Thoracic aorta (tissue), 2 donors: ENCODE measurements at regions not wholly inside any gene's neighbourhood (a gene's known extent, or its start where the extent isn't known, plus 50 kb on each side); places are given as distances from the start of the nearest gene placed in this dataset.

ENCODE experiments used
- ATAC-seq: fragments of 150-250 bp; one replicate; pipeline ENCODE4 v1.8.0; 2017; ENCODE audit warnings: low read depth; ENCODE audit not compliant: insufficient number of reproducible peaks, low FRiP score
- DNase-seq: peaks from one replicate; pipeline ENCODE4 v3.0.0-alpha.2; 2020; ENCODE audit warnings: low spot score
- H3K27ac ChIP-seq, 2 donors: fragments of 200-600 bp; sonication (generic); 1 replicate in 1 of 2; 2 replicates in 1 of 2; pipeline ENCODE4 v1.5.1; 2016; ENCODE audit warnings: mild to moderate bottlenecking in 2 of 2, moderate library complexity in 2 of 2
- H3K27me3 ChIP-seq: fragments of 200-600 bp; sonication (generic); replicated peaks from 2 replicates; pipeline ENCODE4 v1.6.0; 2016; ENCODE audit warnings: mild to moderate bottlenecking; ENCODE audit not compliant: insufficient read depth
- H3K36me3 ChIP-seq: fragments of 200-600 bp; sonication (generic); one replicate; pipeline ENCODE4 v1.5.1; 2016
- H3K4me1 ChIP-seq, 2 donors: fragments of 200-600 bp; sonication (generic); 1 replicate in 1 of 2; 2 replicates in 1 of 2; pipeline versions ENCODE4 v1.5.1 to v1.6.0; 2016; ENCODE audit warnings: low read depth in 2 of 2, mild to moderate bottlenecking in 1 of 2; ENCODE audit not compliant: control insufficient read depth in 1 of 2
- H3K4me3 ChIP-seq: fragments of 200-600 bp; sonication (generic); 2 replicates; pipeline ENCODE4 v1.5.1; 2016; ENCODE audit warnings: mild to moderate bottlenecking
- H3K9me3 ChIP-seq: fragments of 200-600 bp; sonication (generic); 2 replicates; pipeline ENCODE4 v1.5.1; 2016
- TF ChIP-seq, protein P1 (sequence below): fragments of 200-600 bp; sonication (generic); IDR thresholded peaks from one replicate; pipeline ENCODE4 v1.5.1; 2019; ENCODE audit warnings: antibody characterized with exemption

DNA sequence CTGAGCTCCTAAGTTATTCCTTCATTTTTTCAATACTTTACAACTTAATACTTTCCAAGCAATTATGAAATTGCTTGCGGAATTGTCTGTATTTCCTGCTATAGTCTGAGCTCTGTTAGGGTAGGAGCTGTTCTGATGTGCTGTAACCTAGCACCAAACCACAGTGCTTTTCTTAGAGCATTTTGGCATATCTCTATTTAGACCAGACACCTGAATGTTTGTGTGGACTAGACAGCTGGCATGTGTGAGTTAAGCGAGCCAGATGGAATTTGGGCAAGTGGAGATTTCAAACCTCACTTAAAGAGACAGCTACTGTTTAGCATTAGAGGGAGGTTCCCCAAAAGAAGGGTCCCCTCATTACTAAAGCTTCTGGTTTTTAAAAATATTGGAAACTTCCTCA, 106.1 kb downstream of the RWDD3 start:
- H3K27ac ChIP-seq: no peak overlapping the region
- TF ChIP-seq, protein P1, sequence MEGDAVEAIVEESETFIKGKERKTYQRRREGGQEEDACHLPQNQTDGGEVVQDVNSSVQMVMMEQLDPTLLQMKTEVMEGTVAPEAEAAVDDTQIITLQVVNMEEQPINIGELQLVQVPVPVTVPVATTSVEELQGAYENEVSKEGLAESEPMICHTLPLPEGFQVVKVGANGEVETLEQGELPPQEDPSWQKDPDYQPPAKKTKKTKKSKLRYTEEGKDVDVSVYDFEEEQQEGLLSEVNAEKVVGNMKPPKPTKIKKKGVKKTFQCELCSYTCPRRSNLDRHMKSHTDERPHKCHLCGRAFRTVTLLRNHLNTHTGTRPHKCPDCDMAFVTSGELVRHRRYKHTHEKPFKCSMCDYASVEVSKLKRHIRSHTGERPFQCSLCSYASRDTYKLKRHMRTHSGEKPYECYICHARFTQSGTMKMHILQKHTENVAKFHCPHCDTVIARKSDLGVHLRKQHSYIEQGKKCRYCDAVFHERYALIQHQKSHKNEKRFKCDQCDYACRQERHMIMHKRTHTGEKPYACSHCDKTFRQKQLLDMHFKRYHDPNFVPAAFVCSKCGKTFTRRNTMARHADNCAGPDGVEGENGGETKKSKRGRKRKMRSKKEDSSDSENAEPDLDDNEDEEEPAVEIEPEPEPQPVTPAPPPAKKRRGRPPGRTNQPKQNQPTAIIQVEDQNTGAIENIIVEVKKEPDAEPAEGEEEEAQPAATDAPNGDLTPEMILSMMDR: no peak
- ATAC-seq: no peak

DNA sequence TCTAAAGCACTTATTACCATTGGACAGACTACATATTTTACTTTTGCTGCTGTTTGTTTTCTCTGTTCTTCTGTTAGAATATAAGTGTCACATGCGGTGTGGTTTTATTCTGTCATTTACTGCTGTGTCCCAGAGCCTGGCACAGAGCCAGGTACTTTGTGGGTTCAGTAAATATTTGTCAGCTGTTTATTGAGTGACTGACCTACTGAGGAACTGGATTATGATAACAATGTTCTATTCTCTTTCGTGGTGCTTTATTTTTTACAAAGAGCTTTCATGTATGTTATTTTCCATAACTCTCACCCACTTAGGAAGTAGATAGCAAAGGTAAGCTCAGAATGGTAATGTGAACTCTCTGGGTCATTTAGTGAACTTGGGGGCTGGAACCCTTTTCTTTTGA, 118.8 kb downstream of the RWDD3 start:
- Histone ChIP-seq H3K27me3 (no peaks in the 10 kb centered on the region), H3K4me3 (no peak overlapping the region), H3K36me3 (no peaks in the 10 kb centered on the region), H3K9me3 (no peaks in the 10 kb centered on the region), H3K4me1 (no peaks in the 10 kb centered on the region), H3K27ac (no peak overlapping the region)
- no peak for ATAC-seq
- DNase-seq: no peak
- TF ChIP-seq, protein P1: no peak

More for the DNA sequence above, 106.1 kb downstream of the RWDD3 start:
- no peak overlapping the region for H3K4me3 ChIP-seq
- H3K9me3 ChIP-seq: no peaks in the 10 kb centered on the region
- H3K4me1 ChIP-seq: no peaks in the 10 kb centered on the region
- DNase-seq: no peak
- no peaks in the 10 kb centered on the region for H3K27me3 ChIP-seq
- no peaks in the 10 kb centered on the region for H3K36me3 ChIP-seq

DNA sequence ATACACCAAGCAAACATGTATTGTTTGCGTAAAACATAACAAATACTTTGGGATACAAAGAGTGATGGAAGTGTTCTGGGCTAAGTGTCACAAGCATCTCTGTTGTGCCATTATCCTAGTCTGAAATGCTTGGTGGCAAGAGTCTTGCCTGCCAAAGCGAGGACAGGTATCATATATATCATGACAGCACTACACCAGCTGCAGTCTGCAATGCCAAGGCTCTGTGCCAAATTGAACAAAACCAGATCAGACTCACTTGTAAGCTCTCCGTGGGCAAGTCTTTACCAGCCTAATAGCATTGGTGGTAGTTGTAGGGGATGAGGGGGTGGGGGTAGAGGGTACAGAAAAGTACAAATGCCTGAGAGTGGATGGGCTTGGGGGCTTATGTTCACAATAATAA, 119.2 kb downstream of the RWDD3 start:
- Histone ChIP-seq H3K4me1 (no peaks in the 10 kb centered on the region), H3K27me3 (no peaks in the 10 kb centered on the region), H3K9me3 (no peaks in the 10 kb centered on the region), H3K4me3 (no peak overlapping the region), H3K36me3 (no peaks in the 10 kb centered on the region), H3K27ac (no peak overlapping the region)
- TF ChIP-seq, protein P1: no peak
- DNase-seq: no peak
- ATAC-seq: no peak

DNA sequence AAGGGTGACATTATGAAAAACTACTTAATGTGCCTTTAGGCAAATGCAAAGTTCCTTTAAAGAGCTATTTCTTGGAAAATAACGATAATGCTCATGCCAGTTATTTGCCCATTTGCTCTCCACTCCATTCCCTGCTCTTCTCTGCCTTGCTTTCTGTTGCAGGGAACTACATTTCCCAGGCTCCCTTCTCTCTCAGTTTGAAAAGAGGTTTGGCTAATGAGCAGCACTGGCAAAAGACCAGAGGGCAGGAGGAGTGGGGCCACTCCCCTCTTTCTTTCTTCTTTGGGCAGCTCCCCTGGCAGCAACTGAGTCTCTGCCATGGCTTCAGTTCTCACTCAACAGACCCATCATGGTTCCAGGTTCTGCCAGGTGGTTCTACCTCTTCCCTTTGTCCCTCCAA, 130.5 kb downstream of the RWDD3 start:
- Histone ChIP-seq H3K27me3 (no peaks in the 10 kb centered on the region), H3K4me3 (no peak overlapping the region), H3K27ac (no peak overlapping the region), H3K4me1 (no peaks in the 10 kb centered on the region), H3K9me3 (no peaks in the 10 kb centered on the region), H3K36me3 (no peaks in the 10 kb centered on the region)
- TF ChIP-seq, protein P1: no peak
- ATAC-seq (no peak), DNase-seq (no peak)

DNA sequence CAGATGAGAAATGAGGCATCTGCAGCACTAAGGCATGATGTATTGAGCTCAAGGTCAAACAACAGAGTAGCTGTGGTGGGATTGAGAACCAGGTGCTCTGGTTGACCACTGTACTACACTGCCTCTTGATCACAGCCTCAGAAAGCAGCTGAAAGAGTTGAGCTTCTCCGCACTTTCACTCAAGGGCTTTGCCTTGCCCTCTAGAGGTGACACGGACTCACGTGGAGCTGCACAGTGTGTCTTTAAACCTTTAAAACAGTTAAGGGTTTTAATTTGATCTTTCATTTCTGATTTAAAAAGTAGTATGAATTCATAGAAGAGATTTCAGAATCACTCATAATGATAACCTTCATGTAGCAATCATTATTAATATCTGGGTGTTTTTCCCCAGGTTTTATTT, 132.5 kb downstream of the RWDD3 start:
- no peak for ATAC-seq

More for the DNA sequence above, 132.5 kb downstream of the RWDD3 start:
- no peaks in the 10 kb centered on the region for H3K4me1 ChIP-seq
- H3K4me3 ChIP-seq: no peak overlapping the region
- no peaks in the 10 kb centered on the region for H3K9me3 ChIP-seq
- TF ChIP-seq, protein P1: no peak
- no peaks in the 10 kb centered on the region for H3K36me3 ChIP-seq
- H3K27ac ChIP-seq: no peak overlapping the region
- H3K27me3 ChIP-seq: no peaks in the 10 kb centered on the region
- DNase-seq: no peak
